Fibroblast of lung (primary cell): ENCODE measurements at regions not wholly inside any gene's neighbourhood (a gene's known extent, or its start where the extent isn't known, plus 50 kb on each side); places are given as distances from the start of the nearest gene placed in this dataset.

Source experiments
- CTCF ChIP-seq, 2 donors: IDR thresholded peaks in 1 of 2; conservative IDR thresholded peaks in 1 of 2; 1 replicate in 1 of 2; 2 replicates in 1 of 2; pipeline ENCODE4 v1.5.1; 2011 to 2012; ENCODE audit warnings: low read length in 2 of 2, control low read depth in 1 of 2, inconsistent platforms in 1 of 2, low read depth in 1 of 2, mild to moderate bottlenecking in 1 of 2
- EZH2 ChIP-seq: IDR thresholded peaks from 2 replicates; pipeline ENCODE4 v1.5.1; 2012; ENCODE audit warnings: low read length, control low read depth, mild to moderate bottlenecking; ENCODE audit errors: missing control alignments

- TF ChIP-seq CTCF (conservative IDR thresholded peaks at IDR 0.05 in 1 of 2, IDR thresholded peaks at IDR 0.05 in 1 of 2; ENCODE audit: low read depth in 1 of 2, low read length in 2 of 2) (no peak), EZH2 (no peak)
Measured at GRCh38 chr7:115693779-115694178, 336.8 kb downstream of the TFEC start.
